MM.1S (cell line): ENCODE measurements at regions not wholly inside any gene's neighbourhood (a gene's known extent, or its start where the extent isn't known, plus 50 kb on each side); places are given as distances from the start of the nearest gene placed in this dataset.

ENCODE experiments used
- DNase-seq: peaks from one replicate; pipeline ENCODE4 v3.0.0-alpha.2; 2015
- H2AFZ ChIP-seq: fragments of 300-600 bp; sonication (generic); 2 replicates; pipeline ENCODE4 v1.6.0; 2016; ENCODE audit warnings: antibody characterized with exemption, low read length
- H3F3A ChIP-seq: fragments of 300-600 bp; sonication (generic); 2 replicates; pipeline ENCODE4 v1.6.1; 2016; ENCODE audit warnings: mild to moderate bottlenecking, antibody characterized with exemption, low read length, moderate library complexity, mixed read lengths; ENCODE audit not compliant: insufficient read depth
- H3K27ac ChIP-seq: fragments of 300-600 bp; sonication (generic); 2 replicates; pipeline ENCODE4 v1.5.1; 2016; ENCODE audit warnings: mild to moderate bottlenecking, low read length
- H3K27me3 ChIP-seq: fragments of 300-600 bp; sonication (generic); replicated peaks from 2 replicates; pipeline ENCODE4 v1.6.0; 2016; ENCODE audit warnings: low read length; ENCODE audit not compliant: insufficient read depth
- H3K36me3 ChIP-seq: fragments of 300-600 bp; sonication (generic); replicated peaks from 2 replicates; pipeline ENCODE4 v1.6.1; 2016; ENCODE audit warnings: mild to moderate bottlenecking, low read length, mixed read lengths; ENCODE audit not compliant: insufficient read depth
- H3K4me1 ChIP-seq: fragments of 300-600 bp; sonication (generic); 2 replicates; pipeline ENCODE4 v1.6.1; 2016; ENCODE audit warnings: low read length, mixed read lengths
- H3K4me2 ChIP-seq: fragments of 300-600 bp; sonication (generic); 2 replicates; pipeline ENCODE4 v1.6.0; 2016; ENCODE audit warnings: low read depth, low read length
- H3K4me3 ChIP-seq: fragments of 300-600 bp; sonication (generic); 2 replicates; pipeline ENCODE4 v1.5.1; 2016; ENCODE audit warnings: low read length, mixed read lengths
- H3K79me2 ChIP-seq: fragments of 300-600 bp; sonication (generic); 2 replicates; pipeline ENCODE4 v1.6.1; 2016; ENCODE audit warnings: mixed run types, low read length, mixed read lengths
- H3K9ac ChIP-seq: fragments of 300-600 bp; sonication (generic); 2 replicates; pipeline ENCODE4 v1.6.1; 2016; ENCODE audit warnings: low read length, mixed read lengths
- H3K9me2 ChIP-seq: fragments of 300-600 bp; sonication (generic); replicated peaks from 2 replicates; pipeline ENCODE4 v1.6.1; 2016; ENCODE audit warnings: mild to moderate bottlenecking, low read length, mixed read lengths; ENCODE audit not compliant: insufficient read depth
- H3K9me3 ChIP-seq: fragments of 300-600 bp; sonication (generic); replicated peaks from 2 replicates; pipeline ENCODE4 v1.6.1; 2016; ENCODE audit warnings: mild to moderate bottlenecking, low read length, mixed read lengths; ENCODE audit not compliant: insufficient read depth
- H4K20me1 ChIP-seq: fragments of 300-600 bp; sonication (generic); 2 replicates; pipeline ENCODE4 v1.6.1; 2016; ENCODE audit warnings: mild to moderate bottlenecking, low read length, moderate library complexity, mixed read lengths; ENCODE audit not compliant: insufficient read depth
- EZH2 ChIP-seq: fragments of 300-600 bp; sonication (generic); optimal IDR thresholded peaks from 2 replicates; pipeline ENCODE3; 2017; ENCODE audit warnings: low read depth, mild to moderate bottlenecking, antibody characterized with exemption, low read length, mixed read lengths
- EZH2phosphoT487 ChIP-seq: fragments of 300-600 bp; sonication (generic); IDR thresholded peaks from 2 replicates; pipeline ENCODE4 v1.6.1; 2018; ENCODE audit warnings: antibody characterized with exemption, low read length
- TF ChIP-seq, protein P1 (sequence below): fragments of 300-600 bp; sonication (generic); IDR thresholded peaks from 2 replicates; pipeline ENCODE4 v1.5.1; 2016; ENCODE audit warnings: antibody characterized with exemption, low read length, mixed read lengths

DNA sequence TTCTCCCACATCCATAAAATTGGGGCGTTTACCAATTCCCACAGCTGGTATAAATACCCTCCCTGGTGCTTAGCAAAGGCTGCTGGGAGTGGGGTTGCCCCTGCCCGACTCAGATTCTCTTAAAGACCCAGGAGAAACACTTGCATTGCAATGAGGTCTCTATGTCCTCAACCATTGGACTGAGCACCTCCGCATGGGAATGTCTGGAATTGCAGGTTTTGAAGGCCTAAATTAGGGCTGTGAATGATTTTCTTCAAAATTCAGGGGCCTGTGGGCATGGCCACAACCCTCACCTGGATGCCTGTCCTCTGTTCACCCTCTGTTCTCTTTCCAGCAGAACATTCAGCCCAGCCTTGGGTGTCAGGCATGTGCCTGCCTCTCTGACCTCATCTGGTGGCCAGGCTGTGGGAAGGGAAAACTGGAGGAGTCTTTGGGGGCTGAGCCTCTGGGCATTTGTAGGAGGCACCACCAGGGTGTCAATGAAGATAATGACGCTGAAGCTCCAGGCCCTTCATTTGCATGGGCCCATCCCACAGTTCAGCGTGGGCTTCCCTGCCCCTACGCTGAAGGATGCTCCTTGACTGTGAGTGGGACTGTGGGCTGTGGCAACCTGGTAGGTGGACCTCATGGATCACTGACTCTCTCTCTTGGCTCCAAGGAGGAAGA, 52.7 kb upstream of the MYEOV start:
- H3K27me3 ChIP-seq, result no peaks in the 10 kb centered on the region
- H3K36me3 ChIP-seq, result no peaks in the 10 kb centered on the region
- no peak overlapping the region for H3K27ac ChIP-seq
- H3K9me3 ChIP-seq, result no peaks in the 10 kb centered on the region
- H3K4me3 ChIP-seq, result no peak overlapping the region
- no peak for DNase-seq
- no peaks in the 10 kb centered on the region for H3K79me2 ChIP-seq
- no peaks in the 10 kb centered on the region for H3K9me2 ChIP-seq
- H2AFZ ChIP-seq, result no peak overlapping the region
- no peaks in the 10 kb centered on the region for H3F3A ChIP-seq
- H4K20me1 ChIP-seq, result no peaks in the 10 kb centered on the region
- H3K4me1 ChIP-seq, result no peaks in the 10 kb centered on the region
- H3K4me2 ChIP-seq, result no peak overlapping the region
- TF ChIP-seq EZH2, result no peak
- no peak for TF ChIP-seq EZH2phosphoT487
- TF ChIP-seq, protein P1, sequence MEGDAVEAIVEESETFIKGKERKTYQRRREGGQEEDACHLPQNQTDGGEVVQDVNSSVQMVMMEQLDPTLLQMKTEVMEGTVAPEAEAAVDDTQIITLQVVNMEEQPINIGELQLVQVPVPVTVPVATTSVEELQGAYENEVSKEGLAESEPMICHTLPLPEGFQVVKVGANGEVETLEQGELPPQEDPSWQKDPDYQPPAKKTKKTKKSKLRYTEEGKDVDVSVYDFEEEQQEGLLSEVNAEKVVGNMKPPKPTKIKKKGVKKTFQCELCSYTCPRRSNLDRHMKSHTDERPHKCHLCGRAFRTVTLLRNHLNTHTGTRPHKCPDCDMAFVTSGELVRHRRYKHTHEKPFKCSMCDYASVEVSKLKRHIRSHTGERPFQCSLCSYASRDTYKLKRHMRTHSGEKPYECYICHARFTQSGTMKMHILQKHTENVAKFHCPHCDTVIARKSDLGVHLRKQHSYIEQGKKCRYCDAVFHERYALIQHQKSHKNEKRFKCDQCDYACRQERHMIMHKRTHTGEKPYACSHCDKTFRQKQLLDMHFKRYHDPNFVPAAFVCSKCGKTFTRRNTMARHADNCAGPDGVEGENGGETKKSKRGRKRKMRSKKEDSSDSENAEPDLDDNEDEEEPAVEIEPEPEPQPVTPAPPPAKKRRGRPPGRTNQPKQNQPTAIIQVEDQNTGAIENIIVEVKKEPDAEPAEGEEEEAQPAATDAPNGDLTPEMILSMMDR, result peak; percentile 1; the same call in 1 of the 2 replicates
- H3K9ac ChIP-seq, result no peak overlapping the region

- Histone ChIP-seq H3K4me2 (no peak overlapping the region), H3F3A (no peaks in the 10 kb centered on the region)
Measured at GRCh38 chr11:69241844-69242243, 52.1 kb upstream of the MYEOV start.

DNA sequence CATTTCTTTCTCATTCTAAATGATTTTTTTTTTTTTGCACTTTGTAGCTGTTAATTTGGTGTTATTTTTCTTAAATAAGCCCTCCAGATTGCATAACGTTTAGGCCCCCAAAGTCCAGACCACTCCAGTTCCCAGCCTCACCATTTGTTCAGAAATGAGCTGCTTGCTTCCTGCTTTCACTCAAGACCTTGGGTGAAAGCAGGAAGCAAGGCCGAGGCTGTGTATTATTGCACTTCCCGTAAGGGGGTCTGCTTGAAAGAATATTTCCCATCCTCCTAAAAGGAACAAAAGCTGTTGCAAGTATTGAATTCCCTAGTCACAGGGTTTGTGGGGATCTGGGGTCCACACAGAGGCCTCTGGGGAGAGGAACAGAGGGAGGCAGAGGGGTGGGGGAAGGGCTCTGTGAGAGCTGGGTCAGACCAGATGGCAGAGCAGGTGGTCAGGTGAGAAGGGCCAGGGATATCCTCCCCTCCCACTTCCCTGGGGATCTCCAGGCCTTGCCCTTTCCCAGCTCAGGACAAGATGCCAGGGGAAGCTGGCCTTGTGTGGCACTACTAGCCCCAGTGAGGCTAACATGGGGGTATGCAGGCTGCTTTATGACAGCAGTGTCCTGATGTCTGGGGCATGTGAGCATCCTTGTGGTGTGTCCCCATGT, 51.6 kb upstream of the MYEOV start:
- no peak overlapping the region for H3K4me3 ChIP-seq
- DNase-seq, result no peak
- no peaks in the 10 kb centered on the region for H3K79me2 ChIP-seq
- H3K4me2 ChIP-seq, result no peak overlapping the region
- H3K4me1 ChIP-seq, result no peaks in the 10 kb centered on the region
- no peaks in the 10 kb centered on the region for H3K9me3 ChIP-seq
- no peak overlapping the region for H3K27ac ChIP-seq
- no peaks in the 10 kb centered on the region for H3F3A ChIP-seq
- no peaks in the 10 kb centered on the region for H3K36me3 ChIP-seq
- H2AFZ ChIP-seq, result no peak overlapping the region
- H3K9me2 ChIP-seq, result no peaks in the 10 kb centered on the region
- H3K9ac ChIP-seq, result no peak overlapping the region
- H3K27me3 ChIP-seq, result no peaks in the 10 kb centered on the region
- H4K20me1 ChIP-seq, result no peaks in the 10 kb centered on the region
- TF ChIP-seq EZH2phosphoT487, result no peak
- TF ChIP-seq EZH2, result no peak
- TF ChIP-seq, protein P1, result no peak

More at GRCh38 chr11:69241844-69242243, 52.1 kb upstream of the MYEOV start:
- Histone ChIP-seq H2AFZ (no peak overlapping the region), H3K4me3 (no peak overlapping the region), H3K27me3 (no peaks in the 10 kb centered on the region), H3K9me2 (no peaks in the 10 kb centered on the region), H4K20me1 (no peaks in the 10 kb centered on the region), H3K4me1 (no peaks in the 10 kb centered on the region), H3K9ac (no peak overlapping the region), H3K79me2 (no peaks in the 10 kb centered on the region), H3K9me3 (no peaks in the 10 kb centered on the region), H3K27ac (no peak overlapping the region), H3K36me3 (no peaks in the 10 kb centered on the region)
- no peak for DNase-seq
- TF ChIP-seq, protein P1, result no peak
- TF ChIP-seq EZH2phosphoT487 (no peak), EZH2 (no peak)
